Ovary (tissue), 7 donors: ENCODE measurements at regions not wholly inside any gene's neighbourhood (a gene's known extent, or its start where the extent isn't known, plus 50 kb on each side); places are given as distances from the start of the nearest gene placed in this dataset.

Source experiments
- DNase-seq, 5 donors: peaks; one replicate each; pipeline ENCODE4 v3.0.0-alpha.2; 2019 to 2020
- H3K27ac ChIP-seq, 2 donors: fragments of 200-600 bp; one replicate each; pipeline versions ENCODE4 v1.5.1 to v1.8.0; 2019 to 2022
- H3K27me3 ChIP-seq: fragments of 200-600 bp; one replicate; pipeline ENCODE4 v1.8.0; 2022
- H3K36me3 ChIP-seq: fragments of 200-600 bp; sonication (generic); one replicate; pipeline ENCODE4 v1.5.1; 2019
- H3K4me1 ChIP-seq: one replicate; pipeline ENCODE4 v1.8.1; 2013; ENCODE audit warnings: mild to moderate bottlenecking, moderate library complexity; ENCODE audit not compliant: insufficient read depth
- H3K4me3 ChIP-seq: fragments of 200-600 bp; sonication (generic); one replicate; pipeline ENCODE4 v1.5.1; 2017
- H3K9me3 ChIP-seq, 2 donors: fragments of 200-600 bp in 1 of 2; sonication (generic) in 1 of 2; one replicate each; pipeline versions ENCODE4 v1.5.1 to v1.8.1; 2013 to 2019; ENCODE audit warnings: mild to moderate bottlenecking in 1 of 2, moderate library complexity in 1 of 2
- EP300 ChIP-seq: sonication (generic); formaldehyde crosslinking; IDR thresholded peaks from one replicate; pipeline ENCODE4 v1.6.1; 2017; ENCODE audit warnings: antibody characterized with exemption
- POLR2A ChIP-seq: fragments of 450-650 bp; IDR thresholded peaks from one replicate; pipeline ENCODE4 v1.6.1; 2017; ENCODE audit warnings: antibody characterized with exemption, mild to moderate bottlenecking, moderate library complexity
- WGBS, 3 donors: extraction: QIAGEN DNeasy Blood & Tissue Kit in 1 of 3; methylation state at CpG; one replicate each; pipeline versions ENCODE4 v1.1.5 to v1.1.7; 2013 to 2017; 5-methylcytosine and 5-hydroxymethylcytosine counted together
- intact Hi-C, 4 donors: fragments of 100-400 bp; cut with DNase I; formaldehyde crosslinking; loops; one replicate each; pipeline versions ENCODE4 v1.11.0 to v1.15.1; 2022 to 2023
- TF ChIP-seq, protein P1 (sequence below), 3 donors: fragments of 450-650 bp in 2 of 3; fragments of 200-600 bp in 1 of 3; IDR thresholded peaks; one replicate each; pipeline versions ENCODE4 v1.5.1 to v1.8.0; 2016 to 2022; ENCODE audit warnings: antibody characterized with exemption in 3 of 3, mild to moderate bottlenecking in 1 of 3
- donor health status: DM: no; HTN: no; CAD: no; lungs with moderate emphysema.
- donor health status: DM: no; HTN: no; CAD: no.
- donor health status: Bipolar disorder and iron deficiency.
- donor health status: DM: no; HTN: no; CAD: no.
- donor health status: DM: yes; HTN: yes; CAD: no.

DNA sequence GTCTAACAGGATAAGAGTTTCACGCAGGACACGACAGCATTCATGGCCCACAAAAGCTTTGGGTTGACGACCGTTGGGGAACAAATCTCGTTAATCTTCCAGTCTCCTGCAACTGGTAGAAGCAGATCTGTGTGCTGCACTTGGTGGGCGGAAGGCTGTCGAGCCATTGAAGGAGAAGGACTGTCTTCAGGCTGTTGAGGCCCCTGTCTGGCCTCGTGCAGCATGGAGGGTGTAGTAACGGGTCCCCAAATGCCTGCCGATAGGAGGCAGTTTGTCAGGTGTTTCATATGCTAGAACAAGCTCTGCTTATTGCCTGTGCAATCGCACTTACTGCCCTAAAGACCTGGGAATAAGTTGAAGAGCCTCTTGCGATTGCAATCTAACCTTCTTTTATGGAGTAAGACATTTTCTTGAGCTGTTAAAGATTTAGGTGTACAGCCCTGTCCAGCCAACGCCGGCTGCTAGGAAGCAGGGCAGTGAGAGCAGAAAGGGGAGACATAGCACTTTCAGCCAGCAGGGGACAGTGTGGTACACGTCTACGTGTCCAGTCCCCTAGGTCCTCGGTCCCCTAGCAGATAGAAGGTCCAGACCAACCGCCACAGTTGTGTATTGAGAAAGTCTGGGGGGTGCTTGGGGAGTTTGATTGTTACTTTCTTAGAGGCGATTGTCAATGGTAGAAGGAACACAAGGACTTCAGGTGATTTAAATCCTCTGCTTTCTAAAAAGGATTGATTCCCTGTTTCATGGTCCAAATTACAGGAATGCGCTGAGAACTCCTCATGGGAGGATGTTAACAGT is 102.3 kb upstream of the TMPRSS2 start:
- Histone ChIP-seq H3K4me3 (no peak overlapping the region), H3K36me3 (no peaks in the 10 kb centered on the region), H3K27me3 (no peaks in the 10 kb centered on the region), H3K27ac (no peak overlapping the region), H3K9me3 (no peaks in the 10 kb centered on the region), H3K4me1 (peaks cover 1% of the 10 kb centered on the region)
- WGBS, 3 donors, result 61 to 68% (median 64%) methylated on average over 20 of the region's 20 CpGs
- TF ChIP-seq EP300 (no peak), POLR2A (no peak)
- TF ChIP-seq, protein P1, sequence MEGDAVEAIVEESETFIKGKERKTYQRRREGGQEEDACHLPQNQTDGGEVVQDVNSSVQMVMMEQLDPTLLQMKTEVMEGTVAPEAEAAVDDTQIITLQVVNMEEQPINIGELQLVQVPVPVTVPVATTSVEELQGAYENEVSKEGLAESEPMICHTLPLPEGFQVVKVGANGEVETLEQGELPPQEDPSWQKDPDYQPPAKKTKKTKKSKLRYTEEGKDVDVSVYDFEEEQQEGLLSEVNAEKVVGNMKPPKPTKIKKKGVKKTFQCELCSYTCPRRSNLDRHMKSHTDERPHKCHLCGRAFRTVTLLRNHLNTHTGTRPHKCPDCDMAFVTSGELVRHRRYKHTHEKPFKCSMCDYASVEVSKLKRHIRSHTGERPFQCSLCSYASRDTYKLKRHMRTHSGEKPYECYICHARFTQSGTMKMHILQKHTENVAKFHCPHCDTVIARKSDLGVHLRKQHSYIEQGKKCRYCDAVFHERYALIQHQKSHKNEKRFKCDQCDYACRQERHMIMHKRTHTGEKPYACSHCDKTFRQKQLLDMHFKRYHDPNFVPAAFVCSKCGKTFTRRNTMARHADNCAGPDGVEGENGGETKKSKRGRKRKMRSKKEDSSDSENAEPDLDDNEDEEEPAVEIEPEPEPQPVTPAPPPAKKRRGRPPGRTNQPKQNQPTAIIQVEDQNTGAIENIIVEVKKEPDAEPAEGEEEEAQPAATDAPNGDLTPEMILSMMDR (IDR thresholded peaks at IDR 0.05), result peak in 2 of 3 donors; percentile 11 to 31
- peak in 2 of 5 donors; percentile 33 to 36 for DNase-seq
- intact Hi-C loops, result loop anchor here in 3 of 4 donors (5.0 to 10.0 kb wide), 4 partner anchors 165 to 328 kb away; no protein-coding TSS in a partner anchor

DNA sequence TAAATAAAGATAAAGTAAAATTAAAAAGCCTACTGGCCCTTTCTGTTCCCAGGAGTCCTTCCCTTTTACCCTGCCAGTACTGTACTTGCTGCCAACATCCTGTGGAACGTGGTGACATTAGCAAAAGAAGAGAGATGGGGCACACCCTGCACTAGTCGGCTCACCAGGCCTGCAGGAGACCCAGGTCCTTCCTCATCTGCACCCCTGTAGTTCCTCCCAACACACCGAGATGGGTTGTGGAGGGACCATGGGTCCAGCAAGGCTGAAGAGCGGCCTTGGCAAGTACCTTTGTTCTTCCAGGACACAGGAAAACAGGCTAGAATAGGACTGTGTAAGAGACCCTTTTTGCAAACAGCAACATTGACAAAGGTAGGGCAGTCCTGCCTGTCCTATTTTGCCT is 98.7 kb upstream of the TMPRSS2 start:
- no peak for DNase-seq
- WGBS, 3 donors, result 76 to 91% (median 89%) methylated on average over 4 of the region's 4 CpGs
- intact Hi-C loops, result loop anchor here in 1 of 4 donors (10.0 kb wide), 1 partner anchor 132 kb away; no protein-coding TSS in a partner anchor

GRCh38 chr21:41605934-41606285 is 98.0 kb upstream of the TMPRSS2 start:
- 88 to 95% (median 88%) methylated on average over 9 to 10 of the region's 10 CpGs for WGBS, 3 donors
- no peaks in the 10 kb centered on the region for H3K27me3 ChIP-seq
- H3K36me3 ChIP-seq, result no peaks in the 10 kb centered on the region
- peaks cover 3% of the 10 kb centered on the region for H3K4me1 ChIP-seq
- intact Hi-C loops, result loop anchor here in 1 of 4 donors (10.0 kb wide), 1 partner anchor 131 kb away; no protein-coding TSS in a partner anchor
- H3K4me3 ChIP-seq, result no peak overlapping the region
- H3K27ac ChIP-seq, result no peak overlapping the region
- TF ChIP-seq EP300 (no peak), POLR2A (no peak)
- TF ChIP-seq, protein P1 (IDR thresholded peaks at IDR 0.05), result no peak
- no peaks in the 10 kb centered on the region for H3K9me3 ChIP-seq
- DNase-seq, result no peak

More for the DNA sequence above, 98.7 kb upstream of the TMPRSS2 start:
- TF ChIP-seq POLR2A (no peak), EP300 (no peak)
- TF ChIP-seq, protein P1 (IDR thresholded peaks at IDR 0.05), result no peak
- Histone ChIP-seq H3K4me1 (peaks cover 2% of the 10 kb centered on the region), H3K27ac (no peak overlapping the region), H3K9me3 (no peaks in the 10 kb centered on the region), H3K36me3 (no peaks in the 10 kb centered on the region), H3K4me3 (no peak overlapping the region), H3K27me3 (no peaks in the 10 kb centered on the region)

DNA sequence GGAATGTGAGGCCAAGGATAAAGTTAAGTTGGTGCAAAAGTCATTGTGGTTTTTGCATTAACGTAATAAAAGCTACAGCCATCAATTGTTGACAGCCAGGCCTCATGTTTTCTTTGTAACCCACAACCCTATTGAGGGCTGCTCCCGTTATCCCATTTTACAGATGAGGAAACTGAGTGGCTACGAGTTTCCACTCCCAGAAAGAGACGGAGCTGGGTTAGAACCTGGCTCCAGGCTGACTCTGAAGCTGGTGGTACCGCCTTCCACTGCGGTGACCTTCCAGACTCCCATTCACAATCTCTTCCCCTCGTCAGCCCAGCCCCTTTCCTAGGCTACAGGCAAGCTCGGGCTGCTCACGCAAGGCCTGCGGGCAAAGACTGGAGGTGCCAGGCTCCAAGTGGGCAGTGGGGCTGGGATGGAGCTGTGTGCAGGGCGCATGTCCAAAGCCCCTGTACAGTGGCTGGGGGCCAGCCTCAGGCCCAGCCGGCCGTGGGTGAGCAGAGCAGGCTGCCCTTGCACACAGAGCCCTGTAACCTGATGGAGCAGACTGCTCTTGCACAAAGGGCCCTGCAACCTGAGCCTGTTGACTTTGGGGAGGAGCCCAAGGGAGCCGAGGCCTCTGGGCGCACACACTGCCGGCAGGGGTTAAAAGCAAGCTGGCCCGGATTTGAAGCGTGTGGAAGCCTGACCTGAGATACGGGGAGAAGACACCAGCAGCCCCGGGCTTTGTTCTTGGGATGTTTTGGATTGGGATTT is 97.4 kb upstream of the TMPRSS2 start:
- H3K27ac ChIP-seq, result no peak overlapping the region
- DNase-seq, result no peak
- TF ChIP-seq, protein P1 (IDR thresholded peaks at IDR 0.05), result no peak
- TF ChIP-seq POLR2A (no peak), EP300 (no peak)
- no peaks in the 10 kb centered on the region for H3K36me3 ChIP-seq
- intact Hi-C loops, result loop anchor here in 1 of 4 donors (10.0 kb wide), 1 partner anchor 131 kb away; no protein-coding TSS in a partner anchor
- no peaks in the 10 kb centered on the region for H3K9me3 ChIP-seq
- WGBS, 3 donors, result 54 to 68% (median 57%) methylated on average over 17 to 20 of the region's 20 CpGs
- no peaks in the 10 kb centered on the region for H3K27me3 ChIP-seq
- H3K4me3 ChIP-seq, result no peak overlapping the region
- peaks cover 3% of the 10 kb centered on the region for H3K4me1 ChIP-seq
